Activated T-helper 1 cell treated with anti-CD3 and anti-CD28 coated beads, Interleukin-12 subunit alpha, Interleukin-12 subunit beta, Interleukin-2, Interleukin-4 antibody, amounts not matched to agents 30 ng/mL and 10 ng/mL and 1 ng/mL, durations not matched to agents 14 hours and 24 hours and 36 hours (primary cell): ENCODE measurements at regions not wholly inside any gene's neighbourhood (a gene's known extent, or its start where the extent isn't known, plus 50 kb on each side); places are given as distances from the start of the nearest gene placed in this dataset.

ENCODE experiments used
- DNase-seq: peaks from one replicate; pipeline ENCODE4 v3.0.0; 2021; ENCODE audit warnings: low spot score
- H3K27ac Mint-ChIP-seq: one replicate; pipeline ENCODE4 v1.8.0; 2021; ENCODE audit warnings: mild to moderate bottlenecking, mixed read lengths
- H3K27me3 Mint-ChIP-seq: one replicate; pipeline ENCODE4 v1.8.0; 2022; ENCODE audit warnings: mild to moderate bottlenecking, moderate library complexity, mixed read lengths; ENCODE audit not compliant: insufficient read depth
- H3K36me3 Mint-ChIP-seq: one replicate; pipeline ENCODE4 v1.8.0; 2021; ENCODE audit warnings: low read depth, mixed read lengths
- H3K4me1 Mint-ChIP-seq: one replicate; pipeline ENCODE4 v1.8.0; 2021; ENCODE audit warnings: low read depth, mixed read lengths
- H3K4me3 Mint-ChIP-seq: one replicate; pipeline ENCODE4 v1.8.0; 2021; ENCODE audit warnings: mild to moderate bottlenecking, moderate library complexity, mixed read lengths
- H3K9me3 Mint-ChIP-seq: one replicate; pipeline ENCODE4 v1.8.0; 2021; ENCODE audit warnings: mixed read lengths
- intact Hi-C: fragments of 100-400 bp; cut with micrococcal nuclease; formaldehyde crosslinking; loops from one replicate; pipeline ENCODE4 v1.15.1; 2024

- Mint-ChIP-seq H3K4me3 (no peak overlapping the region), H3K9me3 (no peaks in the 10 kb centered on the region), H3K36me3 (no peaks in the 10 kb centered on the region), H3K27ac (no peak overlapping the region), H3K4me1 (no peaks in the 10 kb centered on the region), H3K27me3 (no peaks in the 10 kb centered on the region)
- DNase-seq, result no peak
- intact Hi-C loops, result no loop called here
Measured at GRCh38 chr1:194155962-194156361, 969.5 kb upstream of the B3GALT2 start.

GRCh38 chr1:194151056-194151455 is 964.6 kb upstream of the B3GALT2 start:
- Mint-ChIP-seq H3K4me3 (peak overlapping the region; percentile 6), H3K27ac (no peak overlapping the region), H3K4me1 (no peaks in the 10 kb centered on the region), H3K9me3 (no peaks in the 10 kb centered on the region), H3K27me3 (no peaks in the 10 kb centered on the region), H3K36me3 (no peaks in the 10 kb centered on the region)
- intact Hi-C loops, result no loop called here
- DNase-seq, result no peak

- no peak overlapping the region for H3K4me3 Mint-ChIP-seq
- no peak overlapping the region for H3K27ac Mint-ChIP-seq
- H3K4me1 Mint-ChIP-seq, result no peaks in the 10 kb centered on the region
- no peaks in the 10 kb centered on the region for H3K36me3 Mint-ChIP-seq
- DNase-seq, result no peak
- H3K9me3 Mint-ChIP-seq, result no peaks in the 10 kb centered on the region
- intact Hi-C loops, result no loop called here
- H3K27me3 Mint-ChIP-seq, result no peaks in the 10 kb centered on the region
Measured at GRCh38 chr1:194150242-194150641, 963.8 kb upstream of the B3GALT2 start.

- H3K27me3 Mint-ChIP-seq, result no peaks in the 10 kb centered on the region
- intact Hi-C loops, result no loop called here
- no peaks in the 10 kb centered on the region for H3K4me1 Mint-ChIP-seq
- no peak overlapping the region for H3K27ac Mint-ChIP-seq
- no peak overlapping the region for H3K4me3 Mint-ChIP-seq
- no peak for DNase-seq
- no peaks in the 10 kb centered on the region for H3K36me3 Mint-ChIP-seq
- no peaks in the 10 kb centered on the region for H3K9me3 Mint-ChIP-seq
Measured at GRCh38 chr1:194133152-194133551, 946.7 kb upstream of the B3GALT2 start.

- Mint-ChIP-seq H3K4me3 (no peak overlapping the region), H3K9me3 (no peaks in the 10 kb centered on the region), H3K27me3 (no peaks in the 10 kb centered on the region), H3K36me3 (no peaks in the 10 kb centered on the region), H3K27ac (no peak overlapping the region), H3K4me1 (no peaks in the 10 kb centered on the region)
- intact Hi-C loops, result no loop called here
- no peak for DNase-seq
Measured at GRCh38 chr1:194118086-194118485, 931.7 kb upstream of the B3GALT2 start.

- no peak for DNase-seq
- Mint-ChIP-seq H3K27ac (no peak overlapping the region), H3K36me3 (no peaks in the 10 kb centered on the region), H3K4me1 (no peaks in the 10 kb centered on the region), H3K9me3 (no peaks in the 10 kb centered on the region), H3K27me3 (no peaks in the 10 kb centered on the region), H3K4me3 (no peak overlapping the region)
- intact Hi-C loops, result no loop called here
Measured at GRCh38 chr1:194117582-194117981, 931.2 kb upstream of the B3GALT2 start.

GRCh38 chr1:194114288-194114687 is 927.9 kb upstream of the B3GALT2 start:
- Mint-ChIP-seq H3K36me3 (no peaks in the 10 kb centered on the region), H3K4me1 (no peaks in the 10 kb centered on the region), H3K9me3 (no peaks in the 10 kb centered on the region), H3K27me3 (no peaks in the 10 kb centered on the region), H3K27ac (no peak overlapping the region), H3K4me3 (no peak overlapping the region)
- intact Hi-C loops, result no loop called here
- DNase-seq, result no peak

GRCh38 chr1:194105381-194105780 is 919.0 kb upstream of the B3GALT2 start:
- intact Hi-C loops, result no loop called here
- DNase-seq, result no peak
- no peak overlapping the region for H3K4me3 Mint-ChIP-seq
- no peaks in the 10 kb centered on the region for H3K36me3 Mint-ChIP-seq
- H3K27me3 Mint-ChIP-seq, result no peaks in the 10 kb centered on the region
- no peaks in the 10 kb centered on the region for H3K9me3 Mint-ChIP-seq
- no peak overlapping the region for H3K27ac Mint-ChIP-seq
- H3K4me1 Mint-ChIP-seq, result no peaks in the 10 kb centered on the region

- DNase-seq, result no peak
- H3K4me1 Mint-ChIP-seq, result no peaks in the 10 kb centered on the region
- no peaks in the 10 kb centered on the region for H3K27me3 Mint-ChIP-seq
- intact Hi-C loops, result loop anchor here (5.0 kb wide), 1 partner anchor 188 kb away; no protein-coding TSS in a partner anchor
- no peaks in the 10 kb centered on the region for H3K9me3 Mint-ChIP-seq
- no peak overlapping the region for H3K27ac Mint-ChIP-seq
- no peaks in the 10 kb centered on the region for H3K36me3 Mint-ChIP-seq
- H3K4me3 Mint-ChIP-seq, result no peak overlapping the region
Measured at GRCh38 chr1:194104247-194104844, 917.9 kb upstream of the B3GALT2 start.

GRCh38 chr1:194103516-194104246 is 917.3 kb upstream of the B3GALT2 start:
- H3K4me1 Mint-ChIP-seq, result no peaks in the 10 kb centered on the region
- no peak for DNase-seq
- H3K27me3 Mint-ChIP-seq, result no peaks in the 10 kb centered on the region
- intact Hi-C loops, result loop anchor here (5.0 kb wide), 1 partner anchor 189 kb away; no protein-coding TSS in a partner anchor
- H3K36me3 Mint-ChIP-seq, result no peaks in the 10 kb centered on the region
- no peak overlapping the region for H3K4me3 Mint-ChIP-seq
- no peak overlapping the region for H3K27ac Mint-ChIP-seq
- no peaks in the 10 kb centered on the region for H3K9me3 Mint-ChIP-seq

GRCh38 chr1:194103101-194103500 is 916.7 kb upstream of the B3GALT2 start:
- no peaks in the 10 kb centered on the region for H3K4me1 Mint-ChIP-seq
- no peak overlapping the region for H3K4me3 Mint-ChIP-seq
- intact Hi-C loops, result loop anchor here (5.0 kb wide), 1 partner anchor 189 kb away; no protein-coding TSS in a partner anchor
- H3K27ac Mint-ChIP-seq, result no peak overlapping the region
- H3K27me3 Mint-ChIP-seq, result no peaks in the 10 kb centered on the region
- no peaks in the 10 kb centered on the region for H3K36me3 Mint-ChIP-seq
- H3K9me3 Mint-ChIP-seq, result no peaks in the 10 kb centered on the region
- no peak for DNase-seq

- intact Hi-C loops, result loop anchor here (5.0 kb wide), 1 partner anchor 190 kb away; no protein-coding TSS in a partner anchor
- Mint-ChIP-seq H3K27me3 (peaks cover 2% of the 10 kb centered on the region), H3K36me3 (no peaks in the 10 kb centered on the region), H3K4me1 (no peaks in the 10 kb centered on the region), H3K9me3 (no peaks in the 10 kb centered on the region), H3K4me3 (no peak overlapping the region), H3K27ac (no peak overlapping the region)
- DNase-seq, result no peak
Measured at GRCh38 chr1:194102607-194103006, 916.2 kb upstream of the B3GALT2 start.

GRCh38 chr1:194084755-194085154 is 898.3 kb upstream of the B3GALT2 start:
- H3K27ac Mint-ChIP-seq, result no peak overlapping the region
- no peaks in the 10 kb centered on the region for H3K4me1 Mint-ChIP-seq
- H3K4me3 Mint-ChIP-seq, result no peak overlapping the region
- no peaks in the 10 kb centered on the region for H3K9me3 Mint-ChIP-seq
- no peaks in the 10 kb centered on the region for H3K36me3 Mint-ChIP-seq
- DNase-seq, result no peak
- no peaks in the 10 kb centered on the region for H3K27me3 Mint-ChIP-seq
- intact Hi-C loops, result no loop called here
